ENCODE measurements at regions not wholly inside any gene's neighbourhood (a gene's known extent, or its start where the extent isn't known, plus 50 kb on each side); places are given as distances from the start of the nearest gene placed in this dataset.

DNA sequence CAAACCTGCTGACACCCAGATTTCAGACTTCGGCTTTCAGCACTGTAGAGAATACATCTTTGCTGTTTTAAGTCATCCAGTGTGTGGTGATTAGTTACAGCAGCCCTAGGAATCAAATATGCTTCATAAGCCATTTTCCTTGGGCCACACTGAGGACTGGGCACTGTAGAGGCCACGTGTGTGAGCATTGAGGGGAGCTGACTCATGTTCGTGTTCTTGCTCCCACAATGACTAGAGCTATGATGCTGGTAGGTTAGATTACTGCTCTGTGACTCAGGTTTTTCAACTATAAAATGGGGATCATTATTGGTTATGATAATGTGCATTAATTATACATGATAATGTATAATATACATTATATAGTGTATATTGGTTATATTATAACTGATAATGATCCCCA, 96.5 kb upstream of the PALM2AKAP2 start:
- no peak for DNase-seq

DNA sequence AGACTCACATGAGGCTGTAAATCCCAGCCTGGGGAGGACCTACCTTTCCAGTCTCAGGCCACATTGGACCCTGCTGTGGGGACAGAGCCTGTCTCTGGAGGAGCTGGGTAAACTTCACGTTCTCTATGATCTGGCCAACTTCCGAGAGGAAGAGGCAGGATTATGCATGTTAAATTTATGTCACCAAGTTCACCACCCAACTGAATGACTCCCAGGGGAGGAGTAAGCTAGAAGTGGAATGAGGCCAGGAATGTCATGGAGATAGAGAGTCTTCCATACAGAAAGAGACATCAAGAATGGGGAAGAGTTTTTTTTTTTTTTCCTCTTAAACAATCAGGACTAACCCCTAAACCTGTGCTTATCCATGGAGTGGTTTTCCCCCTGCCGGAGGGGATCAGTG, 90.3 kb upstream of the PALM2AKAP2 start:
- DNase-seq, result no peak

DNA sequence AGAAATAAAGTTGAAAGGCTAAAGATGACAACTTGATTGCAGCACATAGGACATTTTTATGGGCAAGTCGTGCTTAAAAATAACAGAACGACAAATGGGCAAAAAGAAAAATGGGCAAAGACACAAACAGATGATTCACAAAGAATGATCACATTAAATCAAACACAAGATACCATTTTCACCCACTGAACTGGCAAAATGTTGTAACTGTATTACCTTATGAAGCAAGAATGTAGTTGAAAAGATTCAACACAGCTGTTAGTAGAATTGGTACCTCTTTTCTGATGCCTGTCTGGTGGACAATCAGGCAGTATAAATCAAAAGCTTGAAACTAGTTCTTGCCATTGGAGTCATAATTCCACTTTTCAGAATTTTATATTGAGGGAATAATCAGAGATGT, 81.0 kb upstream of the PALM2AKAP2 start:
- DNase-seq, result no peak

DNA sequence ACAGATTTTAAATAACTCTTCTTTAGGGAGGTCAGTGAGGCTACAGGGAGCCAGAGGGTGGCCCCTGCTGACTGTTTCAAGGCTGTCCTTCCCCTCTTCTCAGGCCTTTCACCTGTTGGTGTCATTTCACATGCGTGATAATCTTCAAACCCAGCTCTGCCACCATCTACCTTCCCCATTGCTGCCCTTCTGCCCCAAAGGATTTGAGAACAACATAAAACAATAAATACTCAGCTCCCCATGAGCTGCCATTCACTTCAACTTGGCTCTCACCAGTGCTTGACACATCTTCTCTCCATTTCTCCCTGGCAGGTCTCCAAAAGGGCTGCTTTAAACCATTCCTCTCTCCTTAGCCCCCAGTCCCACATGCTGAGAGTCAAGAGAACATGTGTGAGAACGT, 75.5 kb upstream of the PALM2AKAP2 start:
- DNase-seq, result no peak

DNA sequence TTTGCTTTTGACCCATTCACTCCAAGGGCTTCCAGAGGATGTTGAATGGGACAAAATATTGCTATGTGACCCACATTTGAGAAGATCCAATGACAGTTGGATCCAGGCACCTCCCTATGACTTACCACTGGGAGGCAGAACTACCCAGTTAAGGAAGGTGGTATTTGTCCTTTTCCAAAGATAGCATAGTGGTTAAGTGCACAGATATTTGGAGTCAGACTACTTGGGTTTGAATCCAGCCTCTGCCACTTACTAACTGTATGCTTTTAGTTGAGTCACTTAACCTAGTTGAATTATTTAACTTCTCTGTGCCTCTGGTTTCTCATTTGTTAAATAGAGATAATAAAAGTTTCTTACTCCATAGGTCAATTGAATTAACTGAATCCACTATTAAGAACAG, 74.5 kb upstream of the PALM2AKAP2 start:
- no peak for DNase-seq

DNA sequence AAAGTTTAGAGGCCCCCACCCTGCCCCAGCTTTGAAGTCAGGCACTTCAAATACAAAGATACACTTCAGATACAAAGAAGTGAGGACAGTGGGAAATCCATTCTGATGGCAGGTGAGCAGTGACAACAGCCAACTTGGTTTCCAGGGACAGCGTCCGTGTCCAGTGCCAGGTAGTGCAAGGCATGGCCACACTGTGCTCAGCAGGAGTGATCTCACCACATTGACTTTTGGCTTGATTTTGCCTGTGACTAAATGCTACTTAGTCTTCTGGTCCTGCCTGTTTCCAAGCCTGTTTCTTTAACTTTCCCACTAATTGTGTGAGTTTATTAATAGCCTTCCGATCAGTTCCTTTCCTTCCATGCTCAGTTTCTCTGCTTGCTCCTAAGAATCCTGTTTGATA, 72.6 kb upstream of the PALM2AKAP2 start:
- no peak for DNase-seq

DNA sequence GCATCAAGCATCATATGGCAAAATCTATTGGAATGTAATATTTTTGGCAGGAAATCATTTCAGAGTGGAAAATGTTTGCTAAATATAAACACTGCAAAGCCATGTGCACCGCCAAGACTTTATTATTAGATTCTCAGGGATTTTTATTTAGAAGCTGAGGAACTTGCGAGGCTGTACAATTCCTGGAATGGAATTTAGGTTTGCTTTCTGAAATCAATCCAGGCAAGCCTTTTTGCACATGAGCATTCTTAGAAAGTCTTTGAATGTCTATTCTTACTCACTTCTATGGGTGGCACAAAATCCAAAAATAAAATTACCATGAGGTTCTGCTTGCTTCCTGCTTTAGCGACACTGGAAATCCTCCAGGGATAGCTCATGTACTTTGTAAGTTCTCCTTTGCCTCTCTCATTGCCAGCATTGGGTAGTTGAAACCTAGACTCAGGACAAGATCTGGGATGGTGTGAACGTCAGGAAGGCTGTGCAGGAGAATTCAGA, 71.5 kb upstream of the PALM2AKAP2 start:
- no peak for DNase-seq

DNA sequence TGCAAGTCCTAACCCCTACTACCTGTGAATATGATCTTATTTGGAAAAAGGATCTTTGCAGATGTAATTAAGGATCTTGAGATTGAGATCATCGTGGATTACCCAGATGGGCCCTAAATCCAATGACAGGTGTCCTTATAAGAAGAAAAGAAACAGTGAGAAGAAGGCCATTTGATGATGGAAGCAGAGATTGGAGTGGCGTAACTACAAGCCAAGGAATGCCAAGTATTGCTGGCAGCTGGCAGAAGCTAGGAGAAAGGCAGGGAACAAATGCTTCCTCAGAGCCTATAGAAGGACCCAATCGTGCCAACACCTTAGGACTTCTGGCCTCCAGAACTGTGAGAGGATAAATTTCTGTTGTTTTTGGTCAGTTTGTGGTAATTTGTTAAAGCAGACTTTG, 70.1 kb upstream of the PALM2AKAP2 start:
- DNase-seq, result no peak

DNA sequence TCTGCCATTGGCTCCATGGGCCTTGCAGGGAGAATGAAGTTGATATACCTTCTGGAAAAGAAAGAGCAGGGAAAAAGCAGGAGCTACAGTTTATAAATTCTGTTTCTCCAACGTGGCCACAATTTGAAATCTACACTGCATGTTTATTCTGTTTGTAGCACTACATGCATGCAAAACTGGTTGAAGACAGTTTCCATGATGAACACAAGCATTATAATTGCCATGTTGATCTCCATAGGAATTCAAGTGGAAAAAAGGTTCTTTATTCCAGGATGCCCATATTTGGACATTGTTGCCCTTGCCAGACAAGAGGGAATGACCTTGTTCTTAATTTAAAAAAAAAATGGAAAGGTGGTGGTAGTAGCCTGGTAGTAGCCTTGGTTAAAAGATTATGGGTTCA, 69.2 kb upstream of the PALM2AKAP2 start:
- no peak for DNase-seq

DNA sequence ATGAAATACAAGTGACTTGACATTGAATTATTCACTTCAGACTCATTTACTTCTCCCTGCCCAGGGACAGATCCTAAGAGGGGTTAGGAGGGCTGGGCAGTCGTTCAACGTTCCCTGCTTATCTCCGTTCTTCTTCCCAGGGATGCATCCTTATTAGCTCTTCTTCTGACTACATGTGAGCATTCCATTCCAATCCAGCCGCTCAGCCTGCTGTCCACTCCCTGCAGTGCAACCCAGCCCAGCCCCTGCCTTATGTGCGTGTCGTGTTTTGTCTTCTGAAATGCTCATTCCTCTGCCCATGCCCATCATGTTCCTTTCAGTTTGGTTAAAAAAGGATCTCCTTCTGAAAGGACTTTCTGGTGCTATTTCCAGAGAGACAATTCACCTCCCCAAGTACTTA, 64.7 kb upstream of the PALM2AKAP2 start:
- no peak for DNase-seq

DNA sequence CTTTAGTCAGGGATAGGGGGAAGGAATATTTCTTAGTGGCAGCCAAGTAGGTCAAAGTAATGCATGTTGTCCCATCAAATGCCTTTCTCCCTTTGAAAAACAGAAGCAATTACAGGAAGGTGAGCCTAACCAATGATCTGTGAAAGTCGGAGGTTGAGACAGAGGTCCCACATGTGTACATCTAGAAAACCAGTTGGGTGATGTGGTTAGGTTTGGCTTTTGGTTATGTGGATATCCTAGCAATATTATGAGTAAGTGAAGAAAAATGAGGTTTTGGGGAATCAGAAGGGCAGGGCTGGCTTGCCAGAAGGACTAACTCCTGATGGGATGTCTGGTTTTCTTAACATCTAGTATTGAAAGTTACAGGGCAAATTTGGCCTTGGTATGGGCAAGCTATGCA, 63.4 kb upstream of the PALM2AKAP2 start:
- no peak for DNase-seq

DNA sequence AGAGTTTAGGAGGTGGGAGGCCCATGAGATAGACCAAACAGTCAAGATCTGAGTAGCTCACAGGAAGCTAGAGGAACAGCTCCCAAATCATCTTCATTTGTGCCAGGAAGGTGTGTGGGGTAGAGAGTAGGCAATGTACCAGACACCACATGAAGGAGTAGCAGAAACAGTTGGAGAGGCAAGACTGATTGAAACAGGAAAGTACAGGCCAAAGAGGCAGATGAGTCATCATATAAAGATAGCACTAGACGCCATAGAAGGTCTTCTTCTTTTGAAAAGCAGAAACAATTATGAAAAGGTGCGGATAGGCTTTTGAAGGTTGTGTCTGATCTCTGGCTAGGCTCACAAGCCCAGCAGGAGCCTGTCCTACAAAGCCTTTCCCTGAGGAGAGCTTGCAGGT, 62.7 kb upstream of the PALM2AKAP2 start:
- no peak for DNase-seq

DNA sequence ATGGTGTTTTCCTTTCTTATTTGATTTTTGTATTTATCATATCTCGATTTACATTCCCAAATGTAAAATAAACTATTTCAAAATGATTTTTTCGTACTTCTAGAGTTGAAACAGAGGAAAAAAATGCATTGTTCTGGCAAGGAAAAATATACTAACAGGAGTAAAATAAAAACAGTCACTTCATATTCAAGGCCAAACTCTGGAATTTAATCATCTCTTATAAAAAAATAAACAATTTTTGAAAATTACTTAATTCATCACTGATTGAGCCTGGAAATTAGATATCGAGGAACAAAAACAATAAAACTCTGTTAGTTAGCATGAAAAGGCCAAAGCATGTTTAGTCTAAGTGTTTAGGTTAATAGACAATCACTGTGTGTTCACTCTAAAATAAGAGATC, 61.1 kb upstream of the PALM2AKAP2 start:
- DNase-seq, result no peak

DNA sequence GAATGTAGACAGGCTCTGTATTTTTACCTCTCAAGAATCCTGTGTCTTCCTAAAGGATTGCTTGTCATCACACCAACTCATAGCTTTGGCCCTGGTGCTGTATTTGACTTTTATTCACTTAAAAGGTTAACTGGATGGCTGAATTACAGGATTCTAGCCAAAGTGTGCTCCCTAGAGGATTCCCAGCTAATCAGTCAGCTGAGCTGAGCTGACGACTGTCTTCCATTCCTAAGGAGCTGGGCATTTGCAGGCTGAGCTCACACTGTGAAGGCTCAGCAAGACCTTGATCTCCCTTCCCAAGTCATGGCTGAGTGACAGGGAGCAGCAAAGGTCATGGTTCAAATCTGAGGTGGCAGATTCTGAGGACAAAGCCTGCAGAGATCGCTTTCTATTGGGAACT, 59.0 kb upstream of the PALM2AKAP2 start:
- no peak for DNase-seq

DNA sequence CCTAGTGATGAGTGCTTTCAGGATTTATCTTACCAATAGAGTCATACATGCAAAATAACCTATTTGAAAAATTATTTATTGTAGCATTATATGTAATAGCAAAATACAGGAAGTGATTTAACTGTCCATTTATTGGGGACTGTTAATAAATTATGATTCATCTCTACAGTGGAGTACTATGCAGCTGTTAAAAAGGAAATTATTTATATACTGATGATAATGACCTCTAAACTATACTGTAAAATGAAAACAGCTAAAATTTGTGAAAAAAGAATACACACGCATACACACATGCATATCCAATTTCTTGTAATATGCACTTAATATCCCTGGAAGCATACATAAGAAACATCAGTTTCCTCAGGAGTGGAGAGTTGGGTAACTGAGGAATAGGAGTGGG, 58.0 kb upstream of the PALM2AKAP2 start:
- DNase-seq, result no peak

DNA sequence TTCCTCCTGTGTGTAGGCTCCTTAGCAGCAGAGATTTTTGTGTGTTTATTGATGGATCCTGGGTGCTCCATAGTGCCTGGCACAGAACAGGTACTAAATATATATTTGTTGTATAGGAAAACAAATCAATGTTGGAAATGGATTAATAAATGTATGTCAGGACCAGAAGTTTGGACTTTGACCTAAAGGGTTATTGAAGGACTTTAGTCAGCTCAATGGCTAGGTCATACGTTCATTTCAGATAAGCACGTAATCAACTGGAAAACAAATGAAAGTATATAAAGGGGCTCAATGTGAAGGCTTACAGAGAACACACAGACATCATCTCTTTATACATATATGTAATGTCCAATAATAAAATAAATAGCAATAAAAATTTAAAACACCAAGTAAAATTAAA, 56.2 kb upstream of the PALM2AKAP2 start:
- DNase-seq, result no peak

DNA sequence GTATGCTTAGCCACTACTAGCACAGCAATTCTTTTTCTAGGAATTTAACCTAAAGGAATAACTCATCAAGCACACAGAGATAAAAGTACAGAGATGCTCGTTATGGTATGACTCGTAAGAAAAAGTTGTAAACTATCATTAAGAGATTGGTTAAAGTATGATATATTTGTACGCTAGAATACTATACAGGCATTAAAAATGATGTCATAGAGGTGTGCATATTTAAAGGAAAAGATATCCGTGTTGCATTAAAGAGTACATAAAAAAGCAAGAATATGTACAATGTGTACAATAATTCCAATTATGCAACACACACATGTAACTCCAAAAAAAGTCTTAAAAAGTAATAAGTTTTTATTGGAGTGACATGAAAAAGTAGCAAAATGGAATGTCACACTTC, 54.5 kb upstream of the PALM2AKAP2 start:
- no peak for DNase-seq

DNA sequence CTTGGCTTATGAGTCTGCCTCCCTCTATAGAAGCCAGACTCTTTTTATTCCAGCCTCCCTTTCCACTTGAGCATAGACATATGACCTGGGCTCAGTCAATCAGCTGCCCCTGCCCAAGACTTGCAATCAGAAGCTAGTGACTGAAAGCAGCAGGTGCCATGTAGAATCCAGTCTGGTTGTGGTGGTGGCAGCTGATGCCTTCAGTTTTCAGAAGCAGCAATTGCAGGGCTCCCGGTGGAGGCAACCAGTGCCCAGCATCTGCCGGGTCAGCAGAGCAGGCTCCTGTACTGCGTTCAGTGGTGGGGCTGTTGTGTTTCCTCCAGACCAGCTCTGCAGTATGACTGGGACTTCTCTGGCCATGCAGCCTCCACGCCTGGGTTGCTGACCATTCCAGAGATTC, 53.9 kb upstream of the PALM2AKAP2 start:
- no peak for DNase-seq

DNA sequence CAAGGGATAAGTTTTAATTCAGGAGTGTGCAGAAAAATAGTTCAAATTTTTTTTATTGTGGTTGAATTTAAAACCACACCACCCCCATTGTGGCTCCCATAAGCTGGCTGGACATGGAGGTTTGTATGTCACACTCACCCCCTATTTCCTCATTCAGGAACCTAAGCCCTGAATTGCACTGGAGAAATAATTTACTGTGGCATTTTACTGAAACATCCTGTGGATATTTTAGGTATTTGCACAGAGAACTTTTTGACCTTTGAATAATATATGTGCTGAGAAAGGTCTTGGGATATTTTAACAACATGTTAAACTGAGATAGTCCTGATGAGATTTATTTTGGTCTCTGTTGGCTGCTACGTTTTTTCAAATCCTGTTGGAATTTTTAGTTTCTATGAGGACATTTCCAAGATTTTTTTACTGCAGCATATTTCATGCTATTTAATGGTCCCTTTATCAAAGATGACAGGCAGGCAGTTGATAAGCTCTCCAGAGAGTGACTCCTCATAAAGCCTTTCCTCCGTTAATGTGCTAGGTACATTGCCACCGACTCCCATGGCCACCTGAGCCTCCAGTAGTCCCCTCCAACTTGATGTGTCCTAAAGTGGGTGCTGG, 51.2 kb upstream of the PALM2AKAP2 start:
- DNase-seq, result no peak

DNA sequence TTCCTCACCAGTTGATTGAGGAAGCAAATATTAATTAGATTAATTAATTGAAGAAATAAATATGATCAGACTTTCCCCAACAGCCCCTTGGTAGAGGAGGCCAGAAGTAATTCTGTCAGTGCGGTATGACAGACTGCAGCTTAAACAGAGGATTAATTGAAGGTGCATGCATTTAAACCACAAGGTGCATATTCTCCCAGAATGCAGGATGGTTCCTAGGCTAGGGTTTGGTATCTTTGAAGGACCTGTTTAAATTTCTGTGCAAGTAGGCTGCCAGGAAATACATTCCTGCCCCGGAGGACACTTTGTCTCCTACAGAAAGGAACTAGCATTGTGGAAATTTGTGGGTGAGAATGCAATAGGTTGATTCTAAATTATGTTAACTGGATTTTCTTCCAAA, 50.5 kb upstream of the PALM2AKAP2 start:
- no peak for DNase-seq
